Tibial artery (tissue), 4 donors: ENCODE measurements at regions not wholly inside any gene's neighbourhood (a gene's known extent, or its start where the extent isn't known, plus 50 kb on each side); places are given as distances from the start of the nearest gene placed in this dataset.

Source experiments
- DNase-seq, 2 donors: peaks; one replicate each; pipeline ENCODE4 v3.0.0-alpha.2; 2019
- H3K27ac ChIP-seq, 2 donors: fragments of 200-600 bp; sonication (generic) in 1 of 2; 1 replicate in 1 of 2; 2 replicates in 1 of 2; pipeline ENCODE4 v1.5.1; 2018 to 2019; ENCODE audit warnings: mild to moderate bottlenecking in 1 of 2
- H3K27me3 ChIP-seq, 2 donors: fragments of 200-600 bp; sonication (generic) in 1 of 2; one replicate each; pipeline versions ENCODE4 v1.5.1 to v1.6.0; 2016 to 2019
- H3K36me3 ChIP-seq, 3 donors: fragments of 200-600 bp; sonication (generic) in 2 of 3; one replicate each; pipeline ENCODE4 v1.5.1; 2016 to 2019; ENCODE audit warnings: mild to moderate bottlenecking in 2 of 3
- H3K4me1 ChIP-seq, 4 donors: fragments of 200-600 bp; sonication (generic) in 2 of 4; 1 replicate in 3 of 4; 2 replicates in 1 of 4; pipeline ENCODE4 v1.5.1; 2016 to 2019
- H3K4me3 ChIP-seq, 2 donors: fragments of 200-600 bp; sonication (generic) in 1 of 2; 1 replicate in 1 of 2; 2 replicates in 1 of 2; pipeline ENCODE4 v1.5.1; 2018 to 2019; ENCODE audit warnings: mild to moderate bottlenecking in 2 of 2
- H3K9me3 ChIP-seq, 3 donors: fragments of 200-600 bp; sonication (generic) in 1 of 3; one replicate each; pipeline ENCODE4 v1.5.1; 2016 to 2019
- intact Hi-C: fragments of 100-400 bp; cut with DNase I; formaldehyde crosslinking; loops from one replicate; pipeline ENCODE4 v1.15.0; 2023; ENCODE audit warnings: low total_unique reads
- TF ChIP-seq, protein P1 (sequence below), 2 experiments: fragments of 200-600 bp in 1 of 2; fragments of 450-650 bp in 1 of 2; IDR thresholded peaks; one replicate each; pipeline ENCODE4 v1.5.1; 2017 to 2019; ENCODE audit warnings: antibody characterized with exemption in 2 of 2, mild to moderate bottlenecking in 1 of 2, moderate library complexity in 1 of 2

DNA sequence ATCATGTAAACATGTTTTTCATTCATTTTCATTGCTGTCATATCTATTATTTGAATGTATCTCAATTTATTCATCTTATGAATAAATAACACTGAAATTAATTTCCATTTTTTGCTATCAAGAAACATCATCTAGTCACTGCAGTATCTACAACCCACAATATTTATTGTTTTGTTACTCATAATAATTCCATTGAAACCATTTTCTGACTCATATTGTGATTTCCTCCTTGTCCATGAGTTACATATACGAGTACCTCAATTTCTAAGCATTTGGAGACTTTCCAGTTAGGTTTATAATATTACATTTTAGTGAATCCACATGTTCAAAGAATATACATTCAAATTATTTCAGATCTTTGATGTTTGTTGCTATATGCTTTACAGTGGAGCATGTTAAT is 1524.0 kb downstream of the SLITRK1 start:
- TF ChIP-seq, protein P1, sequence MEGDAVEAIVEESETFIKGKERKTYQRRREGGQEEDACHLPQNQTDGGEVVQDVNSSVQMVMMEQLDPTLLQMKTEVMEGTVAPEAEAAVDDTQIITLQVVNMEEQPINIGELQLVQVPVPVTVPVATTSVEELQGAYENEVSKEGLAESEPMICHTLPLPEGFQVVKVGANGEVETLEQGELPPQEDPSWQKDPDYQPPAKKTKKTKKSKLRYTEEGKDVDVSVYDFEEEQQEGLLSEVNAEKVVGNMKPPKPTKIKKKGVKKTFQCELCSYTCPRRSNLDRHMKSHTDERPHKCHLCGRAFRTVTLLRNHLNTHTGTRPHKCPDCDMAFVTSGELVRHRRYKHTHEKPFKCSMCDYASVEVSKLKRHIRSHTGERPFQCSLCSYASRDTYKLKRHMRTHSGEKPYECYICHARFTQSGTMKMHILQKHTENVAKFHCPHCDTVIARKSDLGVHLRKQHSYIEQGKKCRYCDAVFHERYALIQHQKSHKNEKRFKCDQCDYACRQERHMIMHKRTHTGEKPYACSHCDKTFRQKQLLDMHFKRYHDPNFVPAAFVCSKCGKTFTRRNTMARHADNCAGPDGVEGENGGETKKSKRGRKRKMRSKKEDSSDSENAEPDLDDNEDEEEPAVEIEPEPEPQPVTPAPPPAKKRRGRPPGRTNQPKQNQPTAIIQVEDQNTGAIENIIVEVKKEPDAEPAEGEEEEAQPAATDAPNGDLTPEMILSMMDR (IDR thresholded peaks at IDR 0.05), result no peak
- intact Hi-C loops, result no loop called here

DNA sequence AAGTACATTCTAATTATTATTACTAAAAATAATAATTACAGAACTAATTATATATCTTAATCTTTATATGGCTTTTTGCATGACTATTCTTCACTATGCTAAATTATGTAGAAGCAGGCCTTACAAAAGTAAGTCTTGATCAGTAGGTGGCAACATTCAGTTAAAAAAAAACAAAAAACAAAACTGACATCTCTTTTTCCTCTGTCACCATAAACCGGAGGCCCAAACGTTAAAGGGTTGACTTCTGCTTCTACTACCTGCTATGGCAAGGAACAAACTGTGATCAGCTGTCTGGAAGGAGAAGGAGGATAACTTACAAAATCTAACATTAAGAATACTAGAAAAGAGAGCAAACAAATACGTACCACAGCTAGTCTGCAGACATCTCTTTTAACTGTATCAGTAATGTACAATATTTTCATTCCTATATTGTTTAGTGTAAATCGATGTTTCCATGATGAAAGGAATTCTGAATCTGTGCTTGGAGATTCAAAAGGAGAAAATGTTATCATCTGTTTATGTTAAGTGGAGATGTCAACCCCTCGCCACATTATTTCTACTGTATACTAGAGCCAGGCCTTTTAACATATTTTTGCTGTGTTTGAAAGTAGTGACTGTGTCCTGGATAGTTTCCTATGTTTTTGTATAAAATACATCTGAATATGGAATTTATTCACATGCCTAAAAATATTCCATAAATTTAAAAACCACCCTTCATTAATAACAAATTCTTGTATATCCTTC is 1525.4 kb downstream of the SLITRK1 start:
- H3K27ac ChIP-seq, result no peak overlapping the region
- no peaks in the 10 kb centered on the region for H3K36me3 ChIP-seq
- no peaks in the 10 kb centered on the region for H3K27me3 ChIP-seq
- no peaks in the 10 kb centered on the region for H3K9me3 ChIP-seq
- TF ChIP-seq, protein P1 (IDR thresholded peaks at IDR 0.05), result no peak
- H3K4me3 ChIP-seq, result no peak overlapping the region
- intact Hi-C loops, result no loop called here
- no peaks in the 10 kb centered on the region for H3K4me1 ChIP-seq
- no peak for DNase-seq

More for the DNA sequence above, 1524.0 kb downstream of the SLITRK1 start:
- Histone ChIP-seq H3K27me3 (no peaks in the 10 kb centered on the region), H3K36me3 (no peaks in the 10 kb centered on the region), H3K4me1 (no peaks in the 10 kb centered on the region), H3K9me3 (no peaks in the 10 kb centered on the region), H3K27ac (no peak overlapping the region), H3K4me3 (no peak overlapping the region)
- no peak for DNase-seq

DNA sequence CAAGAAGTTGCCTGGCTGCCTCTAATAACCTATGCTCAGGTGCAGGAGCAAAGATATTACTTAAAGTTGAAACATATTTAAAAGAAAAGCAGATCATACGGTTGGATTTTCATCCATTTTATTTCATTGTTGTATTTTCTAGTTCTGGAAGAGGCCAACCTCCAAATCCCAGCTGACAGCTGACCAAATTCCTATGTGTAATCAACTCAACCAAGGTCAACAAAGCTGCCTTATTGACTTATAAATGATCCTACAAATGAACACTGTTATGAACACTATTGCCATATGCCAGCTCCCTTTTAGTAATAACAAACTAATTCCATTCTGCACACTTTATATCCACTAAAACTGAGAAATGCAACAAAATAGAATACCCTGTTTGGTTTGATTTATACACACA is 1537.4 kb downstream of the SLITRK1 start:
- Histone ChIP-seq H3K4me1 (peaks cover 0 to 13% (median 0%) of the 10 kb centered on the region in 4 donors), H3K27me3 (no peaks in the 10 kb centered on the region), H3K27ac (no peak overlapping the region), H3K4me3 (no peak overlapping the region), H3K9me3 (no peaks in the 10 kb centered on the region), H3K36me3 (no peaks in the 10 kb centered on the region)
- intact Hi-C loops, result no loop called here
- DNase-seq, result no peak
- TF ChIP-seq, protein P1 (IDR thresholded peaks at IDR 0.05), result no peak

DNA sequence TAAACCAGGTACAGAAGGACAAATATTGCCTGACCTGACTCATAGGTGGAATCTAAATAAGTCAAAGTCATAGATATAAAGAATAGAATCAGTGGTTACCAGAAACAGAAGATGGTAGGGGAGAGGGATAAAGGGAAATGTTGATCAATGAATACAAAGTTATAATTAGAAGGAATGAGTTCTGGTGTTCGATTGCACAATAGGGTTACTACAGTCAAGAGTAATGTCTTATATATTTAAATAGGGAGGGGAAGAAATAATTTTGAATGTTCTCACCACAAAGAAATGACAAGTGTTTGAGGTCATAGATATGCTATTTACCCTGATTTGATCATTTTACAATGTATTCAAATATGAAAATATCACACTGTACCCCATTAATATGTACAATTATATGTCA is 1541.2 kb downstream of the SLITRK1 start:
- Histone ChIP-seq H3K27me3 (no peaks in the 10 kb centered on the region), H3K4me3 (no peak overlapping the region), H3K36me3 (no peaks in the 10 kb centered on the region), H3K9me3 (no peaks in the 10 kb centered on the region), H3K4me1 (peaks cover 0 to 13% (median 0%) of the 10 kb centered on the region in 4 donors), H3K27ac (no peak overlapping the region)
- no peak for DNase-seq
- intact Hi-C loops, result no loop called here
- TF ChIP-seq, protein P1 (IDR thresholded peaks at IDR 0.05), result no peak

DNA sequence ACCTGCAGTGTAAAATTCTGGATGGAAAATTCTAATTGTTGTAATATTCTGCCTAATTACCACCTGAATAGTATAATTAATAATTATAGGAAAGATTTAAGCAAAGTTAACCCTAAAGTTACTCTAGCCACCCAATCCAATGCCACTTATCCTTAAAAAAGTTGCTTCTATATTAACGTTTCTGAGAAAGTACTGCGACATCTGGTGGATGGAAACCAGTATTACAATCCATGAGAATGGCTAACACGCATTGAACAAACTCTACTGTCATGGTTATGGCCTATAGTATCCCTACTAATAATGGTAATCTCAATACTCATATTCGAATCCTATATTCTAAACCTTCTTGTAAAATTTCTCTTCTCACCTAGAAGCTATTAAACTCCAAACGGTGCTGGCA is 1551.8 kb downstream of the SLITRK1 start:
- no peak for DNase-seq
- H3K4me3 ChIP-seq, result no peak overlapping the region
- no peak overlapping the region for H3K27ac ChIP-seq
- H3K9me3 ChIP-seq, result no peaks in the 10 kb centered on the region
- H3K27me3 ChIP-seq, result no peaks in the 10 kb centered on the region
- H3K36me3 ChIP-seq, result no peaks in the 10 kb centered on the region
- intact Hi-C loops, result no loop called here
- H3K4me1 ChIP-seq, result no peaks in the 10 kb centered on the region
- TF ChIP-seq, protein P1 (IDR thresholded peaks at IDR 0.05), result no peak
